Colonic mucosa (tissue), 4 donors: ENCODE measurements at regions not wholly inside any gene's neighbourhood (a gene's known extent, or its start where the extent isn't known, plus 50 kb on each side); places are given as distances from the start of the nearest gene placed in this dataset.

Source experiments
- DNase-seq: peaks from one replicate; pipeline ENCODE4 v3.0.0-alpha.2; 2020
- H3K27ac ChIP-seq: fragments of 200-600 bp; one replicate; pipeline ENCODE4 v1.8.0; 2021
- H3K27me3 ChIP-seq: fragments of 200-600 bp; one replicate; pipeline ENCODE4 v1.8.0; 2021
- H3K36me3 ChIP-seq: fragments of 200-600 bp; one replicate; pipeline ENCODE4 v1.8.0; 2021
- H3K4me1 ChIP-seq: fragments of 200-600 bp; one replicate; pipeline ENCODE4 v1.8.0; 2021; ENCODE audit warnings: mild to moderate bottlenecking
- H3K4me3 ChIP-seq: fragments of 200-600 bp; one replicate; pipeline ENCODE4 v1.8.0; 2021
- H3K9ac ChIP-seq, 2 donors: one replicate each; pipeline ENCODE4 v1.7.0; 2013; ENCODE audit warnings: control low read depth in 2 of 2, low read depth in 2 of 2, low read length in 2 of 2
- H3K9me3 ChIP-seq: fragments of 200-600 bp; one replicate; pipeline ENCODE4 v1.8.0; 2021
- CTCF ChIP-seq: fragments of 200-600 bp; IDR thresholded peaks from one replicate; pipeline ENCODE4 v1.8.0; 2022; ENCODE audit warnings: antibody characterized with exemption, mild to moderate bottlenecking
- intact Hi-C: fragments of 100-400 bp; cut with DNase I; formaldehyde crosslinking; loops from one replicate; pipeline ENCODE4 v1.14.1; 2022
- donor health status: healthy.
- donor health status: DM: no; HTN: no; CAD: no.
- donor health status: DM: no; HTN: no; CAD: no.

GRCh38 chr7:10079572-10079971, 894.1 kb upstream of the PHF14 start:
- Histone ChIP-seq H3K27ac (no peak overlapping the region), H3K27me3 (no peaks in the 10 kb centered on the region), H3K9me3 (no peaks in the 10 kb centered on the region), H3K36me3 (no peaks in the 10 kb centered on the region), H3K9ac (no peak overlapping the region), H3K4me1 (no peaks in the 10 kb centered on the region), H3K4me3 (no peak overlapping the region)
- no peak for DNase-seq
- TF ChIP-seq CTCF: no peak
- intact Hi-C loops: no loop called here

GRCh38 chr7:10082896-10083295, 890.8 kb upstream of the PHF14 start:
- Histone ChIP-seq H3K4me1 (no peaks in the 10 kb centered on the region), H3K9ac (no peak overlapping the region), H3K36me3 (no peaks in the 10 kb centered on the region), H3K4me3 (no peak overlapping the region), H3K27me3 (no peaks in the 10 kb centered on the region), H3K27ac (no peak overlapping the region), H3K9me3 (no peaks in the 10 kb centered on the region)
- no peak for DNase-seq
- intact Hi-C loops: no loop called here
- TF ChIP-seq CTCF: no peak

- TF ChIP-seq CTCF: no peak
- Histone ChIP-seq H3K4me1 (no peaks in the 10 kb centered on the region), H3K4me3 (no peak overlapping the region), H3K36me3 (no peaks in the 10 kb centered on the region), H3K27me3 (no peaks in the 10 kb centered on the region), H3K9me3 (no peaks in the 10 kb centered on the region), H3K9ac (no peak overlapping the region), H3K27ac (no peak overlapping the region)
- intact Hi-C loops: no loop called here
- no peak for DNase-seq
These were observed 889.9 kb upstream of the PHF14 start for GRCh38 chr7:10083766-10084165.

GRCh38 chr7:10085231-10085630, 888.4 kb upstream of the PHF14 start:
- H3K4me1 ChIP-seq: no peaks in the 10 kb centered on the region
- intact Hi-C loops: no loop called here
- H3K27ac ChIP-seq: no peak overlapping the region
- H3K4me3 ChIP-seq: no peak overlapping the region
- H3K36me3 ChIP-seq: no peaks in the 10 kb centered on the region
- DNase-seq: no peak
- no peaks in the 10 kb centered on the region for H3K9me3 ChIP-seq
- H3K27me3 ChIP-seq: no peaks in the 10 kb centered on the region
- H3K9ac ChIP-seq: no peak overlapping the region
- TF ChIP-seq CTCF: no peak

- DNase-seq: no peak
- H3K27me3 ChIP-seq: no peaks in the 10 kb centered on the region
- intact Hi-C loops: no loop called here
These were observed 873.1 kb upstream of the PHF14 start for GRCh38 chr7:10100572-10100971.

More at GRCh38 chr7:10100572-10100971, 873.1 kb upstream of the PHF14 start:
- Histone ChIP-seq H3K27ac (no peak overlapping the region), H3K4me1 (no peaks in the 10 kb centered on the region), H3K36me3 (no peaks in the 10 kb centered on the region), H3K9ac (no peak overlapping the region), H3K9me3 (no peaks in the 10 kb centered on the region), H3K4me3 (no peak overlapping the region)
- no peak for TF ChIP-seq CTCF
